Left hindlimb (tissue), 1 donor: ENCODE measurements at regions not wholly inside any gene's neighbourhood (a gene's known extent, or its start where the extent isn't known, plus 50 kb on each side); places are given as distances from the start of the nearest gene placed in this dataset.

ENCODE experiments used
- DNase-seq: peaks from one replicate; pipeline ENCODE4 v3.0.0-alpha.2; 2018

DNA sequence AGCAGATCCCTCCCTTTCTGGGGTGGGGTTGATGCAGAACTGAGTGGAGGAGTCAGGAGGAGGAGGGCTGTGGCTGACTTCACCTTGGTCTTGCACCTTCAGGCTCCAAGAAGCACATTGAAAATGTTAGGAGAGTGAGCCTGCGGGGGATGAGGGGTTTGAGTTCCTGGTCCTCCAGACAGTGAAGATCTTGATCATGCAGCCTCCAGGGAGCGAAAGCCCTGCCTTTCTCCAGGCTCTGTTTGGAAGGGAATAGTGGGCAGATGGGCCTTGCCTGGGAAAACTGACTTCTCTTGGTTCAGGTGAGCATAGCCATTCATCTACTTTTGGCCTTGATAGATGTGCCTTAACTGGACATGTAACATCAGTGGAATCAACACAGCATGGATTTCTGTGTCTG lies 267.6 kb upstream of the B3GAT1 start:
- no peak for DNase-seq

DNA sequence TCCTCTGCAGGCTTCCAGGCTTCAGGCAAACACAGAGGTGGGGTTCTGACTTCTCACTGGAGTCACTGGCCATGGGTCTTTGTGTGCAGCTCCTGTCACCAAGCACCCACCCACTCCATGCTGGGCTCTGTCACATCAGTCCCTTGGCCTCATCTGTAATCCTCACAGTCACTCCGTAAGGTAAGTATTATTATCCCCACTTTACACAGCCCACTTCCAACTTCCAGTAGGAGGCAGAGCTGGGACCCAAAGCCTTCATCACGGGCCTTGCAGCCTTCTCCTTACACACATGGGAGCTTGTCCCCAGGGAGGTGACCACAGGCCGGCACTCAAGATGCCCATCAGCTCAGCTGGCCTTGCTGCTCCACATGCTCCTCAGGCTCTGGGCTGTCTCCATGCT lies 266.7 kb upstream of the B3GAT1 start:
- no peak for DNase-seq

DNA sequence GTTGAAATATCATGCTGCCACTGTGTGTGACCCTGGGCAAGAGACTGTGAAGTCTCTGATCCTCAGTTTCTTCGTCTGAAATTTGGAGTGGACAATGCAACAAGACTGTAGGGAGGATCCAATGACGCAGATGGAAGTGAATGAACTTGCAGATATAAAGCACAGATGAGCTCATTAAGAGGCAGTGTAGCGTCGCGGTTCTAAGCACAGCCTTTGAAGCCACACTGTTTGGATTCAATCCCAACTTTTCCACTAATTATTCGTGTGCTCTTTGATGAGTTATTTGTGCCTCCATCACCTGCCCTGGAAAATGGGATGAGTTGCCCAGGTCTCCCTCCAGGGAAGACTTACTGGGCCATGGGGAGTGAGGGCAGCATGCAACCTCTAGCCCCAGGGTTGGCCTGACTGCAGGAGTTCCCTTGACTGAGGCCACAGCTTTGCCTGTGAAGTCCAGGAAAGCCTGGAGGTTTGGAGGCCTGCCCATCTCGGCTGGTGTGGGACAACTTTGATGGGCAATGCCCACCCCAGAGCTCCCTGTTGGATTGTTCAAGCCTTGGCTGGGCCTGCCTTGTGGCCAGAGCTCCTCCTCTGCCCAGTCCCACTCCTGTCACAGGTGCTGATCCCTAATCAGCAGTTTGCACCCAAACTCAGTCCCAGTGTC lies 266.0 kb upstream of the B3GAT1 start:
- no peak for DNase-seq

DNA sequence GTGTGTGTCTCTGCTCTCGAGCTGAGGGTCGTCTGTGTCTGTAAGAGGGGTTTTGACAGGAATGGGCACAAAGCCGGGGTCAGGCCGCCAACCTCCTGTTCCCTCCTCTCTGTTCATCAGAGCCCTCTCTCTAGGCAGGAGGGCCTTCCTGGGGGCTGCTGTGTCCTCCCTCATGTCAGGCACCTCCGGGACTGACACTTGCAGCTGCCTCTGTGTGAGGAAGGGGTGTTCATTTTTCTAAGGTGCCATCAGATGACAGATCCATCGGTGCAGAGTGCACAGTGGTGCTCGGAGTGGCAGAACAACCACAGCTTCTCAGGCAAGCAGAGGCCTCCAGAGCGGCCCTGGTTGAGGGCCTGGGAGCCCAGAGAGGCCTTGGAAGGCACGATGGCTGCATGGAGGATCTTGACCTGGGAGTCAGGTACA lies 265.4 kb upstream of the B3GAT1 start:
- no peak for DNase-seq

DNA sequence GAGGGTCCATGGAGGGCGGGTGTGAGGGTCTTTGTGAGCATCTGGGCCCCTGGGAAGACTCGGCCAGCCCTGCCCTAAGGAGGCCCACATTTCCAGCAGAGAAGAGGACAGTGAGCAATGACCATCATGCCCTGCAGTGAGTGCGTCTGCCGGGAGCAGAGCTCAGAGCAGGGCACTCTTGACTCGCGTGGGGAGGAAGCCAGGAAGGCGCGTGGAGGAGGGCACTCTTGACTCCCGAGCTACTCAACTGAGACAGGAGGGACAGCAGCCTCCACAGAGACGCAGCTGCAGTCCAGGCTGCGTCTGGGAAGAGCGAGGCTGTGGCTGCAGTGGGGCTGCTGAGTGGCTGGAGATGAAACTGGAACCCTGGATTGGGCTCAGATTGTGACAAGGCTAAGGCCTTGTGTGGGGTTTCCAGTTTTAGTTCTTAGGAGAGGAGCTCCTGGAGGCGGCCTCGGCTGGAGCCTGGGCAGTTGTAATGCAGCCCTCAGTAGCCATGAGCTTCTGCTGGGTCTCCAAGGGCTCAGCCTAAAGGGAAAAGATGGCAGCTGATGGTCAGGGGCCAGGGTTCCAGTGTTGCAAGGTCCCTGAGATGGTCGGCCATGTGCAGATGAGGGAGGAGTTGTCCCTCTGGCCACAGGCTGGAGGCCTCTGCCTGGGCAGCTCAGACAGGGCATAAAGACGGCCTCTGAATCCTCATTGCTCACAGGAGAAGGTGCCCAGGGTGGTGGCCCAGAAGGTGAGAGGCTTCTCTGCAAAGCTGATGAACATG lies 264.7 kb upstream of the B3GAT1 start:
- no peak for DNase-seq

DNA sequence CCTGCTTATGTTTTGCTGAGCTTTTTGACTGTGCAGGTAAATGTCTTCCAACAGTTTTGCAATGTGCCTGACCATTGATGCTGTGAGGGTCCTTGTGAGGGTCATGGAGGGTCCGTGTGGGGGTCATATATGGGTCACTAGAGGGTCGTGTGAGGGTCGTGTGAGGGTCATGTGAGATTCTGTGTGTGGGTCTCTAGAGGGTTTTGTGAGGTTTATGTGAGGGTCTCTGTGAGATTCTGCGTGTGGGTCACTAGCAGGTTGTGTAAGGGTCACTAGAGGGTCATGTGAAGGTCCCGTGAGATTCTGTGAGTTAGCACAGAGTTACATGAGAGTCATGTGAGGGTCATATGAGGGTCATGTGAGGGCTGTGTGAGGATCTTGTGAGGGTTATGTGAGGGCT lies 263.9 kb upstream of the B3GAT1 start:
- DNase-seq = no peak

DNA sequence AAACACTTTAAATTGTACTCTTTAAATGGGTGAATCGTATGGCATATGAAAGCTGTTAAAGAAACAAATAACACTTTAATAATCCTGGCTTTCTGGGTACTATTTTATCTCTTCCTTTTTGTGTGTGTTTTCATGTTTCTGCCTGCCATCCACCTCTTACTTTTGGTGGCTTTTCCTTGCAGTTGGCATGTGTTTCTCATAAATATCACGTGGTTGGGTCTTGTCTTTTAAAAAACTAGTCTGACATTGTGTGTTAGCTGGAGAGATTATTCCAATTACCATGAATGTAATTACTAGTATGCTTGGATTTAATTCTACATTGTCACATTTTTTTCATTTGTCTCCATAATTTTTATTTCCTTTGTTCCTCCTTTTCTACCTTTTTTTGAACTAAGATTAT lies 262.9 kb upstream of the B3GAT1 start:
- DNase-seq = no peak

DNA sequence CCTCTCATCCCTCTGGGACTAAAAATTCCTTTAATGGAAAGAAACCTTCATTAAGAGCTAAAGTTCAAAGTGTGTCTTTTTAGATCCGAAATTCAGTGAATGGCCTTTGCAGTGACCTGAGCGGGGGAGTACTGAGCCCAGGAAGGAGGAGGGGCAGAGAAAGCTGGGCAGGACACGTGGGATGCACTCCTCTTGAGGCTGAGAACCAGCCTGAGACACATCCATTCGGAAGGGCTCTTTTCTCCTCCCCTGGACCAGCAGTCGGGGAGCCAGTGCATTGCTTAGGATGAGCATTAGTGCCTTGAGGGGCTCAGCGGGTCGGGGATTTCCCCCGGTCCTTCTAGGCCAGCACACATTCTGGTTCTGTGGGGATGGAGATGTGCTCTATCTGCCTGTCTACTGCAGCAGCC lies 258.9 kb upstream of the B3GAT1 start:
- no peak for DNase-seq

DNA sequence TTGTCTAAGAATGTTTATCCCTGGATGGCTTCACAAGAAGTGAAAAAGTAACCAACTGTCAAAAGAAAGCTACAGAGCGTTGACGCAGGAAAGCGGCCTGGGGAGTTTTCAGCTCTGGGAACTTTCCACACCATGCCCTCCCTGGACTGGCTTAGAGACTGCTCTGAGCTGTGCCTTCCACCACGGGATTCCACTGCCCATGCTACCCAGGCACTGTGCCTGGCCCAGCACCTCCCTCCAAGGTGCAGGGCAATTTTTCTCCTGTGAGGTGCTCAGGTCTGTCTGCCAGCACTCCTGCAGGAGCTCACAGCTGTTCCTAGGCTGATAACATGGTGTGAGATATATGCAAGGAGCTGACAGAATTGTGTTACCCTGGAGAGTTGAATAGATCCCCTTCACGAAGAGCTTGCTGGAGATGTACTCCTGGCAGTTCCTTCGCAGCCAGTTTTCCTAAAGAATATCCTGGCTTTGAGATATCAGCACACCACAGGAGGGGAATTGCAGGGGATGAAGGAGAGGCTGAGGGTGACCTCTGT lies 258.3 kb upstream of the B3GAT1 start:
- no peak for DNase-seq

DNA sequence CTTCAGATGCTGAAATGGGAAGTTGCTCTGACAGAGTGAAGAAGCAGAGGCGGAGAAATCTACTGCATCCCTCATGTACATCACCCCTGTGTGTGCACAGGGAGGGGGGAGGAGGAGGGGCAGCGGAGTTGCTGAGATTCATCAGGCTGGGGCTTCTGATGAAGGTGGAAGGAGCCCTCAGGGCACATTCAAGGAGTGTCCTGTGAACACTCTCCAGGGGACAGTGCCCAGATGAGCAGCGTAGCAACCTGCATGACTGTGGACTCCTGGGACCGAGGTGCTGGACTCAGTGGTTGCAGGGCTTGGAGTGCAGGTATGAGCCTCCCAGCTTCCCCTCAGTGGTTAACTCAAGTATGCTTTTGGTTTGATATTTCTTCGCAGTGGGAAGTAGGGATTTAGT lies 257.8 kb upstream of the B3GAT1 start:
- DNase-seq = no peak

DNA sequence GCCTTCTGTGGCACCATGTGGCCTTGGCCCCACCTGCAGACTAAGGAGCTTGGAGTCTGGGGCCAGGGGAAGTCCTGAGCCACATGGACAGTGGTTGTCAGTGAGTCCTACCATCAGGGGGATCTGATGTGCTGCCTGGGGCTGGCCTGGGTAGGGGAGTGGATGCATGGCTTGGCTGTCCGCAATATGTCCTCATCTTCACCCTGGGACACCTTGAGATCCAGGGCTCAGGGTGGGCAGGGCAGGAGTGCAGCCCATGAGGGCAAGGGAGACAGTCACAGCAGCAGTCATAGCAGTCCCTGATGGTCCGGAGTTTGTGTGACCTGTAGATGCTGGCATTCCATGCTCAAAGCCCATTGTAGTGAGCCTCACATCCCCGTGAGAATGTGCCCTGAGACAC lies 256.8 kb upstream of the B3GAT1 start:
- no peak for DNase-seq

DNA sequence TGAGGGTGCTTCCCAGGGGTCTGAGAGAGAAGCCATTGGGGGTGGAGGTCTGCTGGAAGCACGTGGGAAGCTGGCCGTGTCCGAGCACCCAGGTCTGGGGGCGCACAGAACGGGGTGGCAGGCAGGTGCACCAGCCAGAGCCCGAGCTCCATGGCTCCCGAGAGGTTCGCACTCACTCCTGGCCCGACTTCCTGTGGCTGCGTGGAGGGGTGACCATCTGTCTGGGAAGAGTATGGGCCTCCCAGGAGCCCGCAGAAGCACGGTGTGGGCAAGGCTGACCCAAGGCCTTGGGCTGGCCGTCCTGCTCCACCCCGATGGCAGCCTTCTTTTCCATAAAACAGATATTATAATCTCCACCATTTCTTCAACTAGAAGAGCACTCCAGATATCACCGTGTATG lies 256.0 kb upstream of the B3GAT1 start:
- DNase-seq = no peak

DNA sequence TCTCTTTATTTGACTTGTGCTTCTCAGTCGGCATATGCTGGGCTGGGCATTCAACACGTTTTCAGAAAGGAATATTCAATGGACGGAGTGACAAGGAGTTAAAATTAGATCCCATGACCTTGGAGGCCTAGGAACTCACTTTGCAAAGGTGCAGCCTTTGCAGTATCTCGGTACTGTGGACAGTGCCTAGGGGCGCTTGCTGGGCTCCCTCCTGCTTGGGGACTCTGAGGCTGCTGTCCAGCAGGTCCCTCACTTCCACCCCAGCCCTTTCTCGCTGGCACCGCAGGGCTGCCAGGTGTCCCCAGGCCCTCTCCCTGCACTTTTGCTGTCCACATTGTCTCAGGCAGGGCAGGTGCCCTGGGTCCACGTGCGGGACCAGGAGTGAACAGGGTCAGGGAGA lies 255.5 kb upstream of the B3GAT1 start:
- no peak for DNase-seq

DNA sequence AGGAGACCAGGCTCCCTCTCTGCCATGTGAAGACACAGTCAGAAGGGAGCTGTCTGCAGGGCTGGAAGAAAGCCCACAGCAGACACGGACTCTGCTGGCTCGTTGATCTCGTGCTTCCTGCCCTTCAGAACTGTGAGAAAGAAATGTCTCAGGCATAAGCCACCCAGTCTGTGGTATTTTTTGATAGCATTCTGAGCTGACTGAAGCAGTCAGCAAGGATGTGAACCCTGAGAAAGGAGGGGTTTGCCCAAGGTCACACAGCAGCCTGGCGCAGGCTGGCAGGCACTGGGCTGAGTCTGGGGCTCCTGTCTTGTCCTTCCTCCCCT lies 255.1 kb upstream of the B3GAT1 start:
- no peak for DNase-seq

DNA sequence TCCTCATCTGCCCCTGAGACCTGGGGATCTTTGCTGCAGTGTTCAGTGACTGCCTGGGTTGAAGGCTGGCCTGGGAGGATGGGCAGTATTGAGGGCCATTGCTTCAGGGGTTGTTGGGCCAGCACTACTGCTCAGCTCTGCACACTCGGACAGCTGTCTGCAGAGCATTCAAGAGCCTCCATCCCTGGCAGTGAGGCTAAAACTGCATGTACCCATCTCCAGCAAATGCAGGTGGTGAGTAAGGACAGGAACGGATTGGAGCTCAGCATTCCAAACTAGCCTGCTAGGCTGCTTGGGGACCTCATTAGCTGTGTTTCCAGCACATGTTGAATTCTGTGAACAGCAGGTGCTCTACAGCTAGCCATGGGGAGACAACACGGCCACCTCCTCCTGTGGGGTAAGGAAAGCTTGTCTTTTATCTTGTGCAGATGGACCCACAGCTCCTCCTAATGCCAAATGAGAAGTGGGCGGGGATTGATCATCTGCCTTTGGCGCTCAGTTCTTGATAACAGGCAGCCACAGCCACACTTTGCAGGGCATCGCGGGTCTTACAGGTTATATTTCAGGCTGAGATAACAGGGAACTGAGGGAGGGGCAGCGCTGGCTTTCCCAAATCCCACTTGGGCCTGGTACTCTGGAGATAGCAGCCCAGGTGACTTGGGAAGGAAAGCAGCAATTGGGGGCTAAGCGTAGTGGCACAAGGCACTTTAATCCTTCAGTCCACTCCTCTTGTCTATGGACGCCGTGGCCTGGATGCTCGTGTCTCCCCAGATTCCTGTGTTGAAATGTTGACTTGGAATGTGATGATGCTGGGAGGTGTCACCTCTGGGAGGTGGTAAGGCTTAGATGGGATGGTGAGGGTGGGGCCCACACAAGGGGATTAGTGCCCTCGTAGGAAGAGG lies 254.5 kb upstream of the B3GAT1 start:
- no peak for DNase-seq

DNA sequence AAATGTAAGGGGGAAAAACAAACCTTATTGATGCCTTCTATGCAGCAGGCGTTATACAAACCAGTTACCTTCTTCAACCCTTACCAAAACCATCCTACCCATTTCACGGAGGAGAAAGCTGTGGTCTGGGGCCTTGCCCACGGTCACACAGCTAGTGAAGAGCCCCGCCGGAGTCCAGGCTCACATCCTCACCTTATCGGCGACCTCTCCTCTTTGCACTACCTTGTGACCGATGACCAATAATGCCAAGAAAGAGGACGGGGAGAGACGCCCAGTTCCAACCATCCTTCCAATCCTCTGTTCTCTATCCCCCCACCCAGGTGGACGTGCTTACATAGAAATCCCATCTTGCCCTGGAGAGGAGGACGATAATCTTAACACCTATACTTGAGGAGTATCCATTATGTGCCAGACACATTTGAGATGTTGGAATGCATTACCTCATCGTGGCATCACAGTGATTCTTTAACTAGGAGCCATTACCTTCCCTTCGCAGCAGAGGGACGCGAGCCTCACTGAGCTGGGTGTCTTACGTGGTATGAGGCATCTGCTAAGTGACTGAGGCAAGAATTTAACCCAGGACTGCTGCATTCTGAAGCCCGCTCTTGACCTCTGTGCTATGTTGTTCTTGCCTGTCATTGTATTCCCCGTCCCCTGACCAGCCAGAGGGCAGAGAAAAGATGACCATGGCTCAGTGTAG lies 253.7 kb upstream of the B3GAT1 start:
- DNase-seq = no peak

DNA sequence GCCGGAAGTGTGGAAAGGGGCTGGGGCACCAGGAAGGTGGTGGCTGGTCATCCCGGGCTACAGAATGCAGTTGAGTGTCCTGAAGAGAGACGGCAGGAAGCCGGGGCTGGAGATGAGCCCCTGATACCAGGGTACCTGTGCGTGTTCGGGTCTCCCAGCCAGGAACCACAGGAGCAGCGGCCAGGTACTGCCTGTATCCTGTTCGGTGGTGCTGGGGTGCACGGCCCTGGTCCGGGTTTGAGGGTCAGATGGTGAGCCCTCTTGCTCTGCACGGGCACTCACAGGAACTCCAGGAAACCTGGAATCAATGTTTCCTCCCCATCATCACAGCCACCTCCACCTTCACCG lies 253.1 kb upstream of the B3GAT1 start:
- DNase-seq = no peak

DNA sequence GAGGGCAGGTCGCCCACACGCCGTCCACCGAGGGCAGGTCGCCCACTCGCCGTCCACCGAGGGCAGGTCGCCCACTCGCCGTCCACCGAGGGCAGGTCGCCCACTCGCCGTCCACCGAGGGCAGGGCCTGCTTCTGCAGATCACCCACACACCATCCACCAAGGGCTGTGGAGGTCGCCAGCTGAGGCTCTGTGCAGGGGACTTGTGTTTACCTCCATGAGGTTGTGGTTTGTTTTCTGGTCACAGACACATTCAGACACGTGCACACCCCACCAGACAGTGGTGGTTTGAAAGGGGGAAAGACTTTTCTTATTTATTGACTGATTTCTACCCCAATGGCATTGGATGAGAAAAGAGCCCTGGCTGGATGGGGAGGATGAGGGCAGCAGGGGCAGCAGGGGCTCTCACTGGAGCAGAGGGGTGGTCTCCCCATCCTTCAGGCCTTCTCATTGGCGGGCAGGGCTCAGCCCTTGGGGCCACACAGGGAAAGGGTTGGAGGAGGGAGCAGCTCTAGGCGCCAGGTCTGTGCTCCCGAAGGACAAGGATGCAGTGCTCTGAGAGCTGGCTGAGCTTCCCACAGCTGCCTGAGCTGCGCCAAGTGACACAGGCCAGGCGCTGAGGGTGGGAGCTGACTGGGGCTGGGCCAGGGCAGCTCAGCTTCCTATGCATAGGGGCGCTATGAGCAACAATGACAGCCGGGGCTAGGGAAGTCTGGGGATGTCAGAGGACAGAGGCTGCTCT lies 252.6 kb upstream of the B3GAT1 start:
- DNase-seq = no peak

DNA sequence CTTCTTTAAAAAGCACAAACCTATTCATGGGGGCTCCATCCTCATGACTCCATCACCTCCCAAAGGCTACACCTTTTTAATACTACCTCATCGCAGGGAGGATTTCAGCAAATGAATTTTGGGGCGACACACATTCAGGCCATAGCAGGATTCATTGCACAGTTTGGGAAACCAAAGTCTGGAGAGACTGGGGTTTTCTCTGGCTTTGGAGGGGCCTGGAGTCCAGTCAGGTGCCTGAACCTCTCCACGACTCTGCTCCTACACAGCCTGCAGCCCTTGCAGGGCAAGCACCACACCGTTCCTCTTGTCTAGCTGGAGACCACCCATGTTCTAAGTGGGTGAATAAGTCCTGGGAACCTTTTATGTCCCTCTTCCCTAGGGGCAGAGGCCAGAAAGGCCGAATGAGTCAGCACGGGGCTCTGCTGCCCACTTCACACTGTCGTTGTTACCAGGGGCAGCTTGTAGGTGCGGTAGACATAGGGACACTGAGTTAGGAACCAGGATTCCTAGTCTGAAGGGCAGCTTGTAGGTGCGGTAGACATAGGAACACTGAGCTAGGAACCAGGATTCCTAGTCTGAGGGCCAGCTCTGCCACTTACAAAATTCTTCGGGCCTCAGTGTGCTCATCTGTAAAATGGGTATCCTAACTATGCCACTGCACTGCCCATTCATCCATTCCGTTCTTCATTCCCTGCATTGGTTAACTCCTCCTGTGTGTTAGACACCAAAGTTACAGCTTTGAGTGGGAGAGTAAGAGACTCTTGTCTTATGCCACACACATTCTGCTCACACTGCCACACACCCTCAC lies 251.7 kb upstream of the B3GAT1 start:
- DNase-seq = no peak

DNA sequence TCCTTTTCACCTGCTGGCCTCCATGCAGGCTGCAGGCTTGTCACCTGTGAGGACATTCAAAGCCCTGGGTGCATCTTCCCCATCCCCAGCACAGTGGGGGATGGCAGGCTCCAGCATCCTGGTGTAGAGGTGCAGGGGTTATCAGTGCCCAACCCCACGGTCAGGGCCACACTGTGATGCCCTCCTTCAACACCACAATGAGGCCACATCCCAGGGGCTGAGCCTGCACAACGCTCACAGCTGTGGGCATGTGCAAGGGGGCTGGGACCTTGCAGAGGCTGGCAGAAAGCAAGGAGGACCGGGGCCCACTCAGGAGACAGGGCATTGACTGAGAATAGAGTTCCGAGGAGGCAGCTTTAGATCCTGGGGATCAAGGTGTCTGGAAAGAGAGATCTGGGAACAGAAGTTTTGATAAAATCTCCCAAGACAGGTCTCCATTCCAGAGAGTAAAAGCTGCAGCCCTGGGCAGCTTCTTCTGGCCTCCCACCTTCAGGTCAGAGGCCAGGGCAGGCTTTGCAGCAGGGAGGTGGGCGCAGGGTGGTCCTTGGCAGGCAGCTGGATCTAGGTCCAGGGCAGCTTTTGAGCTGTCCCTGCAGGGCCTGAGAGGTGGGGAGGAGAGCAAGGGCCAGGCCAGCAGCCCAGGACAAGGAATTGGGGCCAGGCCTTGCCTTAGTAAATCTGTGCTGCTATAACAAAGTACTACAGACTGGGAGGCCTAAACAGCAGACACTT lies 250.8 kb upstream of the B3GAT1 start:
- DNase-seq = no peak

DNA sequence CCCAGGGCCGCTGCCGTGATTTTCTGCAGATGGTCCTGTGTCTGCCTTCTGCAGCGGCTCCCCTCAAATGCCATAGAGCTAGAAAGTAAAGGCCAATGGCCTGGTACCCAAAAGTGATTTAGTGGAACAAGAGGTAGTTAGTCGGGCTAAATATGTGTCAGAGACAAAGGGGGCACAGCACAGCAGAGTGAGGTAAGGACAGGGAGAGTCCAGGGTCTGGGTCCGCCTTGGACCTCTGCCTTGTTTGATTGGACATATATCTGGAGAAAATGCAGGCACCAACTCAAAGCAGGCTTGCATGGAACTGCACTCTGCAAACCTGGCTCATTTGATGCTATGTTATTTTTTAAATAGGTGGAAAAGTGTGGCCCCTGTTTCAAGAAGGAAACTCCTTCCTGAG lies 249.6 kb upstream of the B3GAT1 start:
- DNase-seq = no peak
